Lower lobe of right lung (tissue), 2 donors: ENCODE measurements at regions not wholly inside any gene's neighbourhood (a gene's known extent, or its start where the extent isn't known, plus 50 kb on each side); places are given as distances from the start of the nearest gene placed in this dataset.

Experiments used
- ATAC-seq, 2 donors: fragments of 200-7000 bp; cut with Tn5 transposase; one replicate each; pipeline ENCODE4 v1.9.1; 2020 to 2022; ENCODE audit warnings: mild to moderate bottlenecking in 2 of 2, moderate library complexity in 2 of 2
- DNase-seq: peaks from one replicate; pipeline ENCODE4 v3.0.0-alpha.2; 2020
- H3K27ac ChIP-seq: fragments of 200-600 bp; one replicate; pipeline ENCODE4 v1.8.0; 2022
- H3K27me3 ChIP-seq: fragments of 200-600 bp; one replicate; pipeline ENCODE4 v1.8.0; 2022; ENCODE audit warnings: low read depth
- H3K36me3 ChIP-seq: fragments of 200-600 bp; one replicate; pipeline ENCODE4 v1.8.0; 2022; ENCODE audit warnings: mild to moderate bottlenecking
- H3K4me1 ChIP-seq: fragments of 200-600 bp; one replicate; pipeline ENCODE4 v1.8.0; 2022
- H3K4me3 ChIP-seq: fragments of 200-600 bp; one replicate; pipeline ENCODE4 v1.8.0; 2022; ENCODE audit warnings: mild to moderate bottlenecking
- H3K9me3 ChIP-seq: fragments of 200-600 bp; one replicate; pipeline ENCODE4 v1.8.0; 2022
- CTCF ChIP-seq: fragments of 200-600 bp; IDR thresholded peaks from one replicate; pipeline ENCODE4 v1.8.0; 2022; ENCODE audit warnings: antibody characterized with exemption, mild to moderate bottlenecking
- intact Hi-C: fragments of 100-400 bp; cut with DNase I; formaldehyde crosslinking; loops from one replicate; pipeline ENCODE4 v1.11.0; 2022
- donor health status: DM: no; HTN: yes; CAD: no; lungs with severe emphysema.

- no peak for TF ChIP-seq CTCF
- Histone ChIP-seq H3K4me3 (no peak overlapping the region), H3K9me3 (no peaks in the 10 kb centered on the region), H3K27me3 (no peaks in the 10 kb centered on the region), H3K36me3 (no peaks in the 10 kb centered on the region), H3K4me1 (no peaks in the 10 kb centered on the region), H3K27ac (no peak overlapping the region)
- intact Hi-C loops = no loop called here
- ATAC-seq = no peak
- no peak for DNase-seq
Measured at GRCh38 chr16:63057341-63057740, 1021.1 kb upstream of the CDH8 start.

GRCh38 chr16:63050391-63050790 is 1014.2 kb upstream of the CDH8 start:
- Histone ChIP-seq H3K36me3 (no peaks in the 10 kb centered on the region), H3K9me3 (no peaks in the 10 kb centered on the region), H3K27me3 (no peaks in the 10 kb centered on the region), H3K27ac (no peak overlapping the region), H3K4me3 (no peak overlapping the region), H3K4me1 (no peaks in the 10 kb centered on the region)
- DNase-seq (no peak), ATAC-seq (no peak)
- intact Hi-C loops = no loop called here
- TF ChIP-seq CTCF = no peak

GRCh38 chr16:63038397-63039106 is 1002.3 kb upstream of the CDH8 start:
- Histone ChIP-seq H3K27me3 (no peaks in the 10 kb centered on the region), H3K4me1 (no peaks in the 10 kb centered on the region), H3K9me3 (no peaks in the 10 kb centered on the region), H3K27ac (no peak overlapping the region), H3K36me3 (no peaks in the 10 kb centered on the region), H3K4me3 (no peak overlapping the region)
- intact Hi-C loops = no loop called here
- TF ChIP-seq CTCF = no peak
- ATAC-seq = no peak
- no peak for DNase-seq

GRCh38 chr16:63037761-63038396 is 1001.6 kb upstream of the CDH8 start:
- Histone ChIP-seq H3K4me1 (no peaks in the 10 kb centered on the region), H3K4me3 (no peak overlapping the region), H3K27me3 (no peaks in the 10 kb centered on the region), H3K9me3 (no peaks in the 10 kb centered on the region), H3K27ac (no peak overlapping the region), H3K36me3 (no peaks in the 10 kb centered on the region)
- DNase-seq (no peak), ATAC-seq (no peak)
- intact Hi-C loops = no loop called here
- no peak for TF ChIP-seq CTCF

- Histone ChIP-seq H3K9me3 (no peaks in the 10 kb centered on the region), H3K36me3 (no peaks in the 10 kb centered on the region)
Measured at GRCh38 chr16:63018581-63019223, 982.5 kb upstream of the CDH8 start.

More at GRCh38 chr16:63018581-63019223, 982.5 kb upstream of the CDH8 start:
- TF ChIP-seq CTCF = no peak
- no peaks in the 10 kb centered on the region for H3K4me1 ChIP-seq
- H3K27me3 ChIP-seq = no peaks in the 10 kb centered on the region
- no peak overlapping the region for H3K27ac ChIP-seq
- no peak for DNase-seq
- intact Hi-C loops = no loop called here
- ATAC-seq = no peak
- no peak overlapping the region for H3K4me3 ChIP-seq
